RWPE2 (cell line): ENCODE measurements at regions not wholly inside any gene's neighbourhood (a gene's known extent, or its start where the extent isn't known, plus 50 kb on each side); places are given as distances from the start of the nearest gene placed in this dataset.

Source experiments
- ATAC-seq: fragments of 200-7000 bp; cut with Tn5 transposase; 3 replicates; pipeline ENCODE4 v1.9.1; 2021; ENCODE audit warnings: low read depth
- DNase-seq: peaks from one replicate; pipeline ENCODE4 v3.0.0-alpha.2; 2020; ENCODE audit warnings: low spot score
- H3K27ac ChIP-seq: fragments of 450-650 bp; 2 replicates; pipeline ENCODE4 v1.5.1; 2017; ENCODE audit warnings: mild to moderate bottlenecking; ENCODE audit not compliant: poor library complexity, severe bottlenecking
- H3K27me3 ChIP-seq: fragments of 250-450 bp; sonication (Bioruptor Pico); 2 replicates; pipeline ENCODE4 v1.5.1; 2021; ENCODE audit warnings: mild to moderate bottlenecking, moderate library complexity; ENCODE audit not compliant: insufficient read depth, poor library complexity, severe bottlenecking
- H3K36me3 ChIP-seq: fragments of 250-450 bp; sonication (Bioruptor Pico); 2 replicates; pipeline ENCODE4 v1.5.1; 2020; ENCODE audit warnings: low read depth, mild to moderate bottlenecking, moderate library complexity
- H3K4me1 ChIP-seq: fragments of 250-450 bp; sonication (Bioruptor Pico); 2 replicates; pipeline ENCODE4 v1.5.1; 2021; ENCODE audit warnings: mild to moderate bottlenecking, moderate library complexity; ENCODE audit not compliant: insufficient read depth, poor library complexity, severe bottlenecking
- H3K4me3 ChIP-seq: fragments of 250-450 bp; sonication (Bioruptor Pico); 2 replicates; pipeline ENCODE4 v1.5.1; 2021; ENCODE audit warnings: mild to moderate bottlenecking, moderate library complexity; ENCODE audit not compliant: severe bottlenecking
- H3K9me3 ChIP-seq: fragments of 250-450 bp; sonication (Bioruptor Pico); 2 replicates; pipeline ENCODE4 v1.5.1; 2021; ENCODE audit warnings: mild to moderate bottlenecking, moderate library complexity; ENCODE audit not compliant: severe bottlenecking
- TF ChIP-seq, protein P1 (sequence below): fragments of 450-650 bp; IDR thresholded peaks from one replicate; pipeline ENCODE4 v1.5.1; 2017; ENCODE audit warnings: mild to moderate bottlenecking, moderate library complexity; ENCODE audit not compliant: poor library complexity, severe bottlenecking

DNA sequence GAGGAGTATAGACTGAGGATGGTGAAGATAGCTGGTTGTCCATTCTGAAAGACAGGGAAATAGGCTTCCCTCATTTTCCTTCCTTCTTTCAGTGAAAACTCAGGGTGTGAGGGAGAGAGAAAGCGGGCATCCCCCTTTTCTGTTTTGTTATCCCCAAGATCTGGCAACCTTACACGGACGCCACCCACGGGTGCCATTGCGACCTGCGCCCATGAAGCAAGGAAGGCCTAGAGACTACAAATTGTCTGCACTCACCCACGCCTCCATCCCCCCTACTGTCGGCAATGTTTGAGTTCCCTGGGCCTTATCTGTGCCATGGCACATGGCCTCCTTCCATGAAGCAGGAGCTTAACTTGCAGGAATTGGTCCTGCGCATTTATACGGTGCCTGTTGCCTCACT lies 115.0 kb upstream of the IGF1 start:
- no peaks in the 10 kb centered on the region for H3K4me1 ChIP-seq
- no peaks in the 10 kb centered on the region for H3K9me3 ChIP-seq
- H3K27ac ChIP-seq, result no peak overlapping the region
- H3K27me3 ChIP-seq, result no peaks in the 10 kb centered on the region
- no peak overlapping the region for H3K4me3 ChIP-seq
- ATAC-seq (no peak), DNase-seq (no peak)
- TF ChIP-seq, protein P1, sequence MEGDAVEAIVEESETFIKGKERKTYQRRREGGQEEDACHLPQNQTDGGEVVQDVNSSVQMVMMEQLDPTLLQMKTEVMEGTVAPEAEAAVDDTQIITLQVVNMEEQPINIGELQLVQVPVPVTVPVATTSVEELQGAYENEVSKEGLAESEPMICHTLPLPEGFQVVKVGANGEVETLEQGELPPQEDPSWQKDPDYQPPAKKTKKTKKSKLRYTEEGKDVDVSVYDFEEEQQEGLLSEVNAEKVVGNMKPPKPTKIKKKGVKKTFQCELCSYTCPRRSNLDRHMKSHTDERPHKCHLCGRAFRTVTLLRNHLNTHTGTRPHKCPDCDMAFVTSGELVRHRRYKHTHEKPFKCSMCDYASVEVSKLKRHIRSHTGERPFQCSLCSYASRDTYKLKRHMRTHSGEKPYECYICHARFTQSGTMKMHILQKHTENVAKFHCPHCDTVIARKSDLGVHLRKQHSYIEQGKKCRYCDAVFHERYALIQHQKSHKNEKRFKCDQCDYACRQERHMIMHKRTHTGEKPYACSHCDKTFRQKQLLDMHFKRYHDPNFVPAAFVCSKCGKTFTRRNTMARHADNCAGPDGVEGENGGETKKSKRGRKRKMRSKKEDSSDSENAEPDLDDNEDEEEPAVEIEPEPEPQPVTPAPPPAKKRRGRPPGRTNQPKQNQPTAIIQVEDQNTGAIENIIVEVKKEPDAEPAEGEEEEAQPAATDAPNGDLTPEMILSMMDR, result no peak
- H3K36me3 ChIP-seq, result no peaks in the 10 kb centered on the region

DNA sequence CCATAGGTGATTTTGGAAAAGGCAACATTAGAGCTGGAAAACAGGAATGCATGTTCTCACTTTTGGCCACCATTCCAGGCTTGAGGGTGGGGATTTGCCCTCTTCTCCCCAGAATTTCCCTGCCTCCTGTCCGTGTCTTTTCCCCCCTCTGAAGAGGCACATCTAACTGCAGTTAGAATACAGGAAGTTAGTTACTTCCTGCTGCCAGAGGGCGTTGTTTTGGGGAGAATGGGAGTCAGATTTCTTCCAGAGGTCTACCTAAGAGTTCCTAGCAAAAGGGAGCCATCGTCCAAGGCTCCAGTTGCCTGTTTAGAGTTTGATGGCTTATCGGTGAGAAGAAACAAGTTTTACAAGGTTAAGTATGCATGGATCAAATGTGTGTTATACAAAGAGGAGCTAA lies 112.8 kb upstream of the IGF1 start:
- DNase-seq (no peak), ATAC-seq (no peak)
- Histone ChIP-seq H3K4me3 (no peak overlapping the region), H3K9me3 (no peaks in the 10 kb centered on the region), H3K36me3 (no peaks in the 10 kb centered on the region), H3K27me3 (no peaks in the 10 kb centered on the region), H3K27ac (no peak overlapping the region), H3K4me1 (no peaks in the 10 kb centered on the region)
- TF ChIP-seq, protein P1, result no peak

DNA sequence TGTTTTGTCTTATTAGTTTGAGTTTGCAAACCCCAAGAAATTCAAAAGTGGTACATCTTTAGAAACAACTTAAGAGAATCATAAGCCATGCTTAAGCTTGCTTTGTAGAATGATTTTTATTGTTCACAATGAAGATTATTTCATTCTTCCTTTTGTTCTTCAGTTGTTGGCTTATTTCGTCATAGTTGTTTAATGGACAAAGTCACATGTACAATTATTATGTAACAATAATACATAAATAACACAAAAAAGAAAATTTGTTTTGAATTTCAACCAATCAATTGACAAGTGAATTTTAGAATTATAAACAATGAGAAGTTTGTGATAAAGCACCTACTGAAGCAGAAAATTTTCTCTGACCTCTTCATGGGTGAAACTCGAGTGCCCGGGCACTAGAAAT lies 111.8 kb upstream of the IGF1 start:
- H3K4me1 ChIP-seq, result no peaks in the 10 kb centered on the region
- no peak for ATAC-seq
- no peaks in the 10 kb centered on the region for H3K36me3 ChIP-seq
- DNase-seq, result no peak
- no peaks in the 10 kb centered on the region for H3K27me3 ChIP-seq
- no peak overlapping the region for H3K27ac ChIP-seq
- TF ChIP-seq, protein P1, result no peak
- H3K9me3 ChIP-seq, result no peaks in the 10 kb centered on the region
- no peak overlapping the region for H3K4me3 ChIP-seq

DNA sequence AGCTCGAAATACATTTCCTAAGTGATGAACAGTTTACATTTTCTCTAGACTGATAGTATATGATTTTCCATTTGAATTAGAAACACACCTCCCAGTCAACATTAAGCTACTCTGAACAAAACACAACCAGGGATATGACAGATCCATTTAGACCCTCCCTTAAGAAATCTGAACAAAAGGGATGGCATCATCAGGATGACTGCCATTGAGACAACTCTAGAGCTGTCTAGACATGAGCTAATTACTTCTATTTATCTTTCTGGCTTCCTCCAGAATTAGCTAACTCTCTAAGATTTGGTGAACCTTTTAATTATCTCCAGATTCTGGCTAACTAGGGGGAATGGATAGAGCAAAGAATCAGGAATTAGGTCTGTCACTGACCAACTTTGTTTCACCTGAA lies 92.9 kb upstream of the IGF1 start:
- DNase-seq (no peak), ATAC-seq (no peak)
- Histone ChIP-seq H3K27ac (no peak overlapping the region), H3K4me1 (no peaks in the 10 kb centered on the region), H3K9me3 (no peaks in the 10 kb centered on the region), H3K36me3 (no peaks in the 10 kb centered on the region), H3K4me3 (no peak overlapping the region), H3K27me3 (no peaks in the 10 kb centered on the region)
- TF ChIP-seq, protein P1, result no peak

DNA sequence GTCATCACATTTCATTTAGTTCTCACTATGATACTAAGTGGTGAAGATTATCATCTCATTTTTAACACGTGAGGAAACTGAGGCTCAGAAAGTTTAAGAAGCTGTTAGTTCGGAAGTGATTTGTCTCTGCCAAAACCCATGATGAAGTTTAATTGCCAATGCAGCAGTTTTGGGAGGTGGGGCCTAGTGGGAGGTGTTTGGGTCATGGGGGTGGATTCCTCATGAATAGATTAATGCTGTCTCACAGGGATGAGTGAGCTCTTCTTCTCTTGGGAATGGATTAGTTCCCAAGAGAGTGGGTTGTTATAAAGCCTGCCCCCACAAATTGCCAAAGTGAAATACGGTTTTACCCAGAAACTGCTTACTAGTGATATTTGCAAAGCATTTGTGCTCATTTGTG lies 91.5 kb upstream of the IGF1 start:
- Histone ChIP-seq H3K27me3 (no peaks in the 10 kb centered on the region), H3K4me1 (no peaks in the 10 kb centered on the region), H3K27ac (no peak overlapping the region), H3K36me3 (no peaks in the 10 kb centered on the region), H3K9me3 (no peaks in the 10 kb centered on the region), H3K4me3 (no peak overlapping the region)
- ATAC-seq (no peak), DNase-seq (no peak)
- TF ChIP-seq, protein P1, result no peak
